GM18867 (cell line): ENCODE measurements at regions not wholly inside any gene's neighbourhood (a gene's known extent, or its start where the extent isn't known, plus 50 kb on each side); places are given as distances from the start of the nearest gene placed in this dataset.
"Not testable (repeated sequence)": the region's sequence is repeated elsewhere in the genome, so short reads cannot be mapped to it uniquely, and the experiment has no call there.

Source experiments
- ATAC-seq: cut with Tn5 transposase; IDR thresholded peaks from one replicate; pipeline ENCODE4 v1.9.1; 2021; ENCODE audit warnings: mild to moderate bottlenecking, moderate library complexity; ENCODE audit not compliant: unreplicated experiment

GRCh38 chrX:74085642-74086236, 218.2 kb upstream of the ZCCHC13 start:
- no peak for ATAC-seq

- no peak for ATAC-seq
These were observed 223.8 kb upstream of the ZCCHC13 start for GRCh38 chrX:74080165-74080564.

DNA sequence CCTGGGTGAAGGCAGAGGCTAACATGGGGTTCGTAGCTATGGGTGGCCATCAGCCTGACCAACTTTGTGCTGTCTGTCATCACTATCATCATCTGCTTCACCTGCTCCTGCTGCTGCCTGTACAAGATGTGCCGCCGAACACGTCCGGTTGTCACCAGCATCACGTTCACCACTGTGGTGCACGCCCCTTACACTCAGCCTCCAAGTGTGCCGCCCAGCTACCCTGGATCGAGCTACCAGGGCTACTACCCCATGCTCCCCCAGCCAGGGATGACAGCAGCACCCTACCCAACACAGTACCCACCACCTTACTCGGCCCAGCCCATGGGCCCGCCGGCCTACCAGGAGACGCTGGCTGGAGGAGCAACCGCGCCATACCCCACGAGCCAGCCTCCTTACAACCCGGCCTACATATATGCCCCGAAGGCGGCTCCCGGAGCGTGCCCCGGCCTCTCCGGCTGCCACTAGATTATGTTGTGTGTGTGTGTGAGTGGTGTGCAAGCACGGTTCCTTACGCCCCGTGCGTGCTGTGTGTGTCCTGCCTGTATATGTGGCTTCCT, 213.4 kb upstream of the XIST start:
- no peak for ATAC-seq

- ATAC-seq = no peak
These were observed 211.1 kb upstream of the XIST start for GRCh38 chrX:74063426-74064155.

- ATAC-seq = no peak
These were observed 209.4 kb upstream of the XIST start for GRCh38 chrX:74061879-74062278.

- ATAC-seq = no peak
These were observed 196.6 kb upstream of the XIST start for GRCh38 chrX:74049126-74049525.

GRCh38 chrX:74034066-74034465, 181.6 kb upstream of the XIST start:
- not testable (repeated sequence) for ATAC-seq

- not testable (repeated sequence) for ATAC-seq
These were observed 179.0 kb upstream of the XIST start for GRCh38 chrX:74031527-74031926.

GRCh38 chrX:74030766-74031165, 178.3 kb upstream of the XIST start:
- not testable (repeated sequence) for ATAC-seq

DNA sequence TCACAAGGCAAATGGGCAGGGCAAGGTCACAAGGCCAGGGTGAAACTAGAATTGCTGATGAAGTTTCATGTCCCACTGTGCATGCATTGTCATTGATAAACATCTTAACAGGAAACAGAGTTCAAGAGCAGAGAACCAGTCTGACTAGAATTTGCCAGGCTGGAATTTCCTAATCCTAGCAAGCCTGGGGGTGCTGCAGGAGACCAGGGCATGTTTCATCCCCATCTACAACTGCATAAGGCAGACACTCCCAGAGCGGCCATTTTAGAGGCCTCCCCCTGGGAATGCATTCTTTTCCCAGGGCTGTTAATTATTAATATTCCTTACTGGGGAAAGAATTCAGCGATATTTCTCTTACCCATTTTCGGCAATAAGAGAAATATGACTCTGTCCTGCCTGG, 172.6 kb upstream of the XIST start:
- ATAC-seq = not testable (repeated sequence)

DNA sequence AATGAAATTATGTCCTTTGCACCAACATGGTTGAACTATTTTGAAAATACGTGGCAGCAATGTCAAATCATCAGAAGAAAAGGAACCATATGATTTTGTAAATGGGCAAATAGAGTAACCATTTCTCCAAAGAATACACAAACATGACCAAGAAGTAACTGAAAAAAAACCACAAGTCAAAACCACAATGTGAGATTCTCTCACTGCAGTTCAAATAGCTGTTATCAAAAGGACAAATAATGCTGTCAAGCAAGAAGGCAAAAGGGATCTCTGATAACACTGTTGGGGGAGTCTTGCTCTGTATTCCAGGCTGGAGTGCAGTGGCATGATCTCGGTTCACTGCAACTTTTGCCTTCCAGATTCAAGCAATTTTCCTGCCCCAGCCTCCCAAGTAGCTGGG, 170.7 kb upstream of the XIST start:
- no peak for ATAC-seq

- ATAC-seq = no peak
These were observed 165.7 kb upstream of the XIST start for GRCh38 chrX:74018253-74018652.

- peak; percentile 94 for ATAC-seq
These were observed 163.0 kb upstream of the XIST start for GRCh38 chrX:74015379-74016019.

- ATAC-seq = no peak
These were observed 156.5 kb upstream of the XIST start for GRCh38 chrX:74009041-74009440.

- ATAC-seq = no peak
These were observed 139.5 kb upstream of the XIST start for GRCh38 chrX:73992019-73992418.

DNA sequence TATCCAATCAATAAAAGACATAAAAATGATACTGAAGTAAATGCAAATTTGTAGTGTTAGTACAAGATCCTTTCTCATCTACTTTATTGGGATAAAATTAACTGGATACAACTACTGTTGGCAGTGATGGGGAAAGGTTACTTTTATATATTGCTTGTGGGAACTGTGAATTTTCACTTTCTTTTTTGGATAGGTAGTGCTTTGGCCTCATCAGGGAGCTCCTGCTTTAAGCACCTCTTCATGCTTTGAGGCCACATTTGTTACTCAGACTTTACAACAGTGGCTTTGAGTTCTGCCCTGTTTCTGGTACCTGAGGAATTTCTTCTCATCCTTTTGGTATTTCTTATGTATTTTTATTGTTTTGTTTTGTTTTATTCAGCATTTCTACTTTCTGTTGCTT, 134.7 kb upstream of the XIST start:
- peak; percentile 67 for ATAC-seq

DNA sequence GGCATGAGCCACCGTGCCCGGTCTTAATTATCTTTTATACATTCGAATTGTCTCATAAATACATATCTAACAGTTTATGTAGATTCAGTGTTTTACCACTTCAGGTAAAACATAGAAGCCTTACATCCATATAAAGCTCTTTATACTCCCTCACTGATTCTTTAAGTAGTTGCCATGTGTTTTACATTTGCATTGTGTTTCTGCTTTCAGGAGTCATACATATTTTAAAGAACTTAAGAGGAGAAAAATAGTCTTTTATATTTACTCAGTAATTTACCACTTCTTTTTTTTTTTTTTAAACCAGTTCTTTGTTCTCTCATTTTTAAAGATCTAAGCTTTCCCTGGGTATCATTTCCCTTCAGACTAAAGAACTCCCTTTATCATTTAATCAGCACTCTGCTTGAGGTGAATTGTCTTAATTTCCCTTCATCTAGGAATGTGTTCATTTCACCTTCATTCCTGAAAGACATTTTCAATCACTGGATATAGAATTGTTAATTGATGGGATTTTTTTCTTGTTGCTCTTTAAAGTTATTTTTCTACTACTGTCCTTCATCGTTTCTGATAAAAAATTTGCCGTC, 127.1 kb upstream of the XIST start:
- no peak for ATAC-seq

- peak; percentile 82 for ATAC-seq
These were observed 125.1 kb upstream of the XIST start for GRCh38 chrX:73977542-73978169.

DNA sequence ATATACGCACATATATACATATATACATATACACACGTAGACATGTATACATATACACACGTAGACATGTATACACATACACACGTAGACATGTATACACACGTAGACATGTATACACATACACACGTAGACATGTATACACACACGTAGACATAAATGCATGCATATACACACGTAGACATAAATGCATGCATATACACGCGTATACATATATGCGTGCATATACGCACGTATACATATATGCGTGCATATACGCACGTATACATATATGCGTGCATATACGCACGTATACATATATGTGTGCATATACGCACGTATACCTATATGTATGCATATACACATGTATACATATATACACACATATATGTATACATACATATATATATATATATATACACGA, 114.9 kb upstream of the XIST start:
- not testable (repeated sequence) for ATAC-seq

DNA sequence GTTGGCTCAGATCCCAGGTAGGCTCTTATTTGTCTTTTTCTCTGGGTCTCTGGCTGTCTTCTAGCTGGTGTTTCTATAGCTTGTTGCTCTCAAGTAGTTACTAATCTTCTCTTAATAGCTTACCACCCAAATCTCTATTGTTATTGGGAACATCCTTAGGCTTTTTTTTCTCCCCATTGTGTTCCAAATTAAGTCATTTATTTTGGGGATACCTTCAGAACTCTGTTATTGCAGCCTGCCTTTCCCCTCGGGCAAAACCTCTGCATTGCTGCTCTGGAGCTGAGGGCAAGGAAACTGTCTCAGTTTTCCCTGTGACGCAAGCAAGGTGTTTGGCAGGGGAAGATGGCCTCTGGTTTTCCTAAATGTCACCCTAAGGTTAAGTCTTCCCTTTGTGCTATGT, 113.3 kb upstream of the XIST start:
- no peak for ATAC-seq

GRCh38 chrX:73964579-73964978, 112.1 kb upstream of the XIST start:
- ATAC-seq = no peak
